NB4 (cell line): ENCODE measurements at regions not wholly inside any gene's neighbourhood (a gene's known extent, or its start where the extent isn't known, plus 50 kb on each side); places are given as distances from the start of the nearest gene placed in this dataset.

ENCODE experiments used
- DNase-seq: peaks from one replicate; pipeline ENCODE4 v3.0.0; 2010; ENCODE audit warnings: low read depth
- H3K4me3 ChIP-seq: one replicate; pipeline ENCODE4 v1.5.1; 2011; ENCODE audit warnings: mild to moderate bottlenecking, low read depth, low read length, moderate library complexity
- MYC ChIP-seq: IDR thresholded peaks from 2 replicates; pipeline ENCODE4 v1.6.1; 2011; ENCODE audit warnings: low read depth, low read length
- POLR2A ChIP-seq: IDR thresholded peaks from 2 replicates; pipeline ENCODE4 v1.6.1; 2011; ENCODE audit warnings: mild to moderate bottlenecking; ENCODE audit not compliant: insufficient read length; ENCODE audit errors: extremely low read depth
- TF ChIP-seq, protein P1 (sequence below): IDR thresholded peaks from 2 replicates; pipeline ENCODE4 v1.6.1; 2011; ENCODE audit warnings: low read depth, low read length
- TF ChIP-seq, protein P2 (sequence below): IDR thresholded peaks from one replicate; pipeline ENCODE4 v1.5.1; 2012; ENCODE audit warnings: low read depth, low read length

DNA sequence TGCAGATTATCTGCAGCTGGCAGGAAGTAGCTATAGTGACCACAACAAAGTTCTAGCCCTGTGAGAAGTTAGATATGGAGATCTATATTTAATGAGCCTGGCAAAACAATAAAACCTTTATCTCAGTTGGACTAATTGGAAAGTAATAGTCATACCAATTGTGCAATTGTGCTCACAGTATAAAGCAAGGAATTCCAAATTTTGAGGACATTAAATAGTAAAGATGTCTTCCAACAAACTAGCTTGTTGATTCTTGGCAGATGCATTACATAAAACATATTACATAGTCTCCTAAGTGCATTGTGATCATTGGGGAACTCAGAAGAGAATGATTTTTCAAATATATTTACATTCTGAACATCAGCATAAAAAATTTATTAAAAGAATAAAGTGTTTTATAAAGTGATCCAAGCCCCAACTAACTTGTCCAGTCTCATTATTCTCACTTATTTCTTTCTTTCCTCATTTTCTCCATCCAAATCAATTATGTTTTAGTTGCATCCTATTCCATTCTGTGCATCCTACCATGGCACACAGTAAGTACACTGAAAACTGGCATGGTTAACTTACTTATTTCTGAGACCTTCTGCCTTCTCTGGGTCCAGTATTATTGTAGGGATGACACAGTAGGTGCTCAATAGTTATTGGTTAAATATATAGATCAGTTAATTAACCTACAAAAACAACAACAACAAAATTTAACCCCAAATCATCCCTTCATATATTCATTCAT lies 977.2 kb upstream of the NUDT12 start:
- TF ChIP-seq POLR2A (no peak), MYC (no peak)
- TF ChIP-seq, protein P1, sequence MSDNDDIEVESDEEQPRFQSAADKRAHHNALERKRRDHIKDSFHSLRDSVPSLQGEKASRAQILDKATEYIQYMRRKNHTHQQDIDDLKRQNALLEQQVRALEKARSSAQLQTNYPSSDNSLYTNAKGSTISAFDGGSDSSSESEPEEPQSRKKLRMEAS = no peak
- TF ChIP-seq, protein P2, sequence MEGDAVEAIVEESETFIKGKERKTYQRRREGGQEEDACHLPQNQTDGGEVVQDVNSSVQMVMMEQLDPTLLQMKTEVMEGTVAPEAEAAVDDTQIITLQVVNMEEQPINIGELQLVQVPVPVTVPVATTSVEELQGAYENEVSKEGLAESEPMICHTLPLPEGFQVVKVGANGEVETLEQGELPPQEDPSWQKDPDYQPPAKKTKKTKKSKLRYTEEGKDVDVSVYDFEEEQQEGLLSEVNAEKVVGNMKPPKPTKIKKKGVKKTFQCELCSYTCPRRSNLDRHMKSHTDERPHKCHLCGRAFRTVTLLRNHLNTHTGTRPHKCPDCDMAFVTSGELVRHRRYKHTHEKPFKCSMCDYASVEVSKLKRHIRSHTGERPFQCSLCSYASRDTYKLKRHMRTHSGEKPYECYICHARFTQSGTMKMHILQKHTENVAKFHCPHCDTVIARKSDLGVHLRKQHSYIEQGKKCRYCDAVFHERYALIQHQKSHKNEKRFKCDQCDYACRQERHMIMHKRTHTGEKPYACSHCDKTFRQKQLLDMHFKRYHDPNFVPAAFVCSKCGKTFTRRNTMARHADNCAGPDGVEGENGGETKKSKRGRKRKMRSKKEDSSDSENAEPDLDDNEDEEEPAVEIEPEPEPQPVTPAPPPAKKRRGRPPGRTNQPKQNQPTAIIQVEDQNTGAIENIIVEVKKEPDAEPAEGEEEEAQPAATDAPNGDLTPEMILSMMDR = no peak
- no peak for DNase-seq
- H3K4me3 ChIP-seq = no peak overlapping the region

DNA sequence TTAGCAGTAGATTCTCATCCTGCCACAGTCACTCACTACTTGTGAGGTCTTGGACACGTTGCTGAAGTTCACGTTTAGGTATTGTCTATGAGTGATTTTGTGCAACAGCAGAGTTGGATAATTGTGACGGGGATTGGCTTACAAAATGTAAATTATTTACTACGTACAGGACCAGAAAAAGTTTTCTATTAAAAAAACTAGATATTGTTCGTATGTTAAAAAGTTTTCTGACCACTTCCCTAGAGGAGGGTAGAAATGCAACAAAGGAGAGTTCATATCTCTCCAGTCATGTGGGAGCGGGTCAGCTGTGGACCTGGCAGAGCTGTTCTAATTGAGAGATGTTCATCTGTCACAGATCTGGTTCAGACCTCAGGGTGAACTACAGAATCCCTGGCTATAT lies 976.1 kb upstream of the NUDT12 start:
- DNase-seq = no peak
- H3K4me3 ChIP-seq = no peak overlapping the region
- TF ChIP-seq MYC (no peak), POLR2A (no peak)
- TF ChIP-seq, protein P2 = no peak
- TF ChIP-seq, protein P1 = no peak

DNA sequence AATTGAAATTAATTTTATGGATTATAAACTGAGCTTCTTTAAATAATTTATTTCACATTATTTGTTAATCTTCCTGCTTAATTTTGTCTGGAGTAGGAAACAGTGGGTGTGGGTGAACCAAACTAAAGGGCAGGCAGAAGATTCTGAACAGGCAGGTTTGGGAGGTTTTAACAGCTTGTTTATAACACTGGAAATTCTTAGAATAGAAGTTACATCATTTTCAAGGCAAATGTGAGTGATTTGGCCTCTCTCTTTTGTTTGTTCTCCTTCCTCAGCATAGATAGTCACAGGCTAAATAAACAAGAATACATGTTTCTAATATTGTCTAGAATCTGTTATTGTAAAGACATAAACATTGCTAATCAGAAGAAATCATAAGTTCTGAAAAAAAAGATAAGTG lies 970.9 kb upstream of the NUDT12 start:
- TF ChIP-seq, protein P1 = no peak
- TF ChIP-seq MYC = no peak
- TF ChIP-seq POLR2A = no peak
- TF ChIP-seq, protein P2 = no peak
- DNase-seq = no peak
- H3K4me3 ChIP-seq = no peak overlapping the region

DNA sequence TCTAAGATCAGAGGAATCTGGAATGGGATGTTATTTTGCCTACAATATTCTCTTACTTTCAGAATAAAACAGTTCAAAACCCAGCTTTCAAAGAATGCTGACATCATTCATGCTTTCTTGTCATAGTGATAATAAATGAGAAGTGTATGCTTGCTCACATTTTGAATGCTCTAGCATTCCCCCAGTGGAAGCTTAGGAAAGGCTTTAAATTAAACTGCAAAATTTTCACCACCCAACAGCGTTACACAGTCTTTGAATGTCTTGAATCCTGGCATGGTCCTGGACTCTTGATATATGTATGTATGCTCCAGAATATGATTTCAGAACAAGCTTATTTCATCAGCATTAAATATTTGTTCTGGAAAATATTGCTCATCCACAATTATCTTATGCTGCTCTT lies 964.3 kb upstream of the NUDT12 start:
- no peak overlapping the region for H3K4me3 ChIP-seq
- no peak for DNase-seq
- TF ChIP-seq, protein P2 = no peak
- TF ChIP-seq, protein P1 = no peak
- no peak for TF ChIP-seq POLR2A

DNA sequence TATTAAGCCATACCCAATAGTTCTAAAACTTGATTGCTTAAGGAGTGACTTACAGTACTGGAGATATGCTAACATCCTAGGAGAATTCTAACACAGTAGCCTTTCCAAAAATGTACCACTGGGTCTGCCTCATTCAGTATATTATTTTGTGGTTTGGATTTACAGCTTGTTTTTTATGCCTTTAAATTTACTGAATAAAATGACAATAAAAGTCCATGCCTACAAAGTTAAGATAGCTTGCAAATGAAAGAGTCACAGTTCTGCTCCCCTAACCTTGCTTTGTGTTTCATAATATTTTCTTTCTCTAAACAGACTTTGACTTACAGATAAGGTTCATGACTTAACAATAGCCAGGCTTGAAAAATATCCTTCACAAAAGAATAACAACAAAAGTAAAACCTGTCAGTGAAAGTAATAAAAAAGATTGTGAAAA lies 951.1 kb upstream of the NUDT12 start:
- no peak overlapping the region for H3K4me3 ChIP-seq
- no peak for DNase-seq
- TF ChIP-seq POLR2A (no peak), MYC (no peak)
- TF ChIP-seq, protein P1 = no peak
- TF ChIP-seq, protein P2 = no peak
